NK-92 treated with Interleukin-12 subunit alpha and Interleukin-12 subunit beta, amount 100 ng/mL, for 24 hours (cell line): ENCODE measurements at regions not wholly inside any gene's neighbourhood (a gene's known extent, or its start where the extent isn't known, plus 50 kb on each side); places are given as distances from the start of the nearest gene placed in this dataset.

Experiments
- DNase-seq: peaks from one replicate; lab custom pipeline; 2025; lab: John Stamatoyannopoulos, UW

GRCh38 chr11:130585545-130585944 is 137.1 kb downstream of the ADAMTS15 start:
- DNase-seq, result no peak

GRCh38 chr11:130587658-130588057 is 139.2 kb downstream of the ADAMTS15 start:
- no peak for DNase-seq

GRCh38 chr11:130588471-130588870 is 140.0 kb downstream of the ADAMTS15 start:
- no peak for DNase-seq

- no peak for DNase-seq
Measured at GRCh38 chr11:130592056-130592455, 143.6 kb downstream of the ADAMTS15 start.

GRCh38 chr11:130593064-130593463 is 144.6 kb downstream of the ADAMTS15 start:
- no peak for DNase-seq

GRCh38 chr11:130598433-130598832 is 150.0 kb downstream of the ADAMTS15 start:
- no peak for DNase-seq

- DNase-seq, result no peak
Measured at GRCh38 chr11:130599073-130599654, 150.7 kb downstream of the ADAMTS15 start.

GRCh38 chr11:130600139-130600538 is 151.7 kb downstream of the ADAMTS15 start:
- no peak for DNase-seq

GRCh38 chr11:130600616-130601015 is 152.2 kb downstream of the ADAMTS15 start:
- no peak for DNase-seq

GRCh38 chr11:130601141-130601540 is 152.7 kb downstream of the ADAMTS15 start:
- no peak for DNase-seq

GRCh38 chr11:130601764-130602460 is 153.5 kb downstream of the ADAMTS15 start:
- DNase-seq, result no peak

- DNase-seq, result no peak
Measured at GRCh38 chr11:130602641-130603334, 154.3 kb downstream of the ADAMTS15 start.

- DNase-seq, result no peak
Measured at GRCh38 chr11:130603335-130603906, 155.0 kb downstream of the ADAMTS15 start.

- DNase-seq, result no peak
Measured at GRCh38 chr11:130604606-130605005, 156.2 kb downstream of the ADAMTS15 start.

- DNase-seq, result no peak
Measured at GRCh38 chr11:130606178-130606577, 157.7 kb downstream of the ADAMTS15 start.

GRCh38 chr11:130606781-130607511 is 158.5 kb downstream of the ADAMTS15 start:
- no peak for DNase-seq

- no peak for DNase-seq
Measured at GRCh38 chr11:130608287-130608686, 159.8 kb downstream of the ADAMTS15 start.

GRCh38 chr11:130609121-130610035 is 160.9 kb downstream of the ADAMTS15 start:
- no peak for DNase-seq

- DNase-seq, result no peak
Measured at GRCh38 chr11:130611791-130612251, 163.4 kb downstream of the ADAMTS15 start.

GRCh38 chr11:130612291-130612851 is 163.9 kb downstream of the ADAMTS15 start:
- no peak for DNase-seq

- no peak for DNase-seq
Measured at GRCh38 chr11:130613396-130613795, 165.0 kb downstream of the ADAMTS15 start.
